GM12873 (cell line): ENCODE measurements at regions not wholly inside any gene's neighbourhood (a gene's known extent, or its start where the extent isn't known, plus 50 kb on each side); places are given as distances from the start of the nearest gene placed in this dataset.
A peak's percentile ranks its signal among the peaks of the same experiment; 100 is the strongest.

Experiments used
- TF ChIP-seq, protein P1 (sequence below): IDR thresholded peaks from 2 replicates; pipeline ENCODE4 v1.5.1; 2012; ENCODE audit warnings: low read depth, mild to moderate bottlenecking, moderate library complexity, low read length, control low read depth; ENCODE audit not compliant: insufficient read depth; ENCODE audit errors: missing control alignments

DNA sequence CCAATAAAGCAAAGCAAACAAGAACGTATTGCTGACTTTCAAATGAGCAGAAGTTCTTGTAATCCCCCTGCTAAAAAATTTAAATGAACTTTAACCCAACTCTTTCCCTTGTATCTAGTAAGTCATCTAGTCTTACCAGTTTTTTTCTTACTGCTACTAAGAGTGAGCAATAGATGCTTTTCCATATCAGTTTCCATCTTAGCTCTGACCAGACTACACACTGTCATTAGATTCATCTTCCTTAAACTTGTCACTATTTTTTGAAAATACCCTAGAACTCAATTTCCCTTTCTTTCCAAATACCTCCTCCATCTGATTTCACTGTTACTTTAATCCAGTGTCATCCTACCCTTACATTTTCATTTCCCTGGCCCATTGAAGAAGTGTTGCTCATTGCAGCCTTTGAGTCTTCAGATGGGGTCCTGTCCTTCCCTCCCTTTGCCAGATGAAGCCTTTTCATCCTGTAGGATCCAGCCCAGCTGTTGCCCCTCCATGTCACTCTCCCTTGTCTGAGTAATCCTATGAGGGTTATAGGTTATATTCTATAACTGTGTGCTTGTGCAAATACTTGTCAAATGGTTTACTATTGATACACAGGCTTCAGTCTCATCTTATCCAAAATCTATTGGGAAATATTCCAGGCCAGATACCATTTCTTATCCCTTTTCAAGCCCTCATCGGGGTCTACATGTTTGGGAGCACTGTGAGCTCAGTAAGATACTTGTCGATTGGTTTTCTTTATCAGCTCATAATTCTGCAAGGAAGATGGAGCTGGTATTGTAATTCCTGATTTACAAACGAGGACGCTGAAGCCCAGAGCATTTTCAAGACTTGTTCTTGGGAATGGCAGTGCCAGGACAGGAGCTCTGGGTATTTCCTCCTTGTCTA lies 51.5 kb upstream of the ITGB1 start:
- TF ChIP-seq, protein P1, sequence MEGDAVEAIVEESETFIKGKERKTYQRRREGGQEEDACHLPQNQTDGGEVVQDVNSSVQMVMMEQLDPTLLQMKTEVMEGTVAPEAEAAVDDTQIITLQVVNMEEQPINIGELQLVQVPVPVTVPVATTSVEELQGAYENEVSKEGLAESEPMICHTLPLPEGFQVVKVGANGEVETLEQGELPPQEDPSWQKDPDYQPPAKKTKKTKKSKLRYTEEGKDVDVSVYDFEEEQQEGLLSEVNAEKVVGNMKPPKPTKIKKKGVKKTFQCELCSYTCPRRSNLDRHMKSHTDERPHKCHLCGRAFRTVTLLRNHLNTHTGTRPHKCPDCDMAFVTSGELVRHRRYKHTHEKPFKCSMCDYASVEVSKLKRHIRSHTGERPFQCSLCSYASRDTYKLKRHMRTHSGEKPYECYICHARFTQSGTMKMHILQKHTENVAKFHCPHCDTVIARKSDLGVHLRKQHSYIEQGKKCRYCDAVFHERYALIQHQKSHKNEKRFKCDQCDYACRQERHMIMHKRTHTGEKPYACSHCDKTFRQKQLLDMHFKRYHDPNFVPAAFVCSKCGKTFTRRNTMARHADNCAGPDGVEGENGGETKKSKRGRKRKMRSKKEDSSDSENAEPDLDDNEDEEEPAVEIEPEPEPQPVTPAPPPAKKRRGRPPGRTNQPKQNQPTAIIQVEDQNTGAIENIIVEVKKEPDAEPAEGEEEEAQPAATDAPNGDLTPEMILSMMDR: no peak

DNA sequence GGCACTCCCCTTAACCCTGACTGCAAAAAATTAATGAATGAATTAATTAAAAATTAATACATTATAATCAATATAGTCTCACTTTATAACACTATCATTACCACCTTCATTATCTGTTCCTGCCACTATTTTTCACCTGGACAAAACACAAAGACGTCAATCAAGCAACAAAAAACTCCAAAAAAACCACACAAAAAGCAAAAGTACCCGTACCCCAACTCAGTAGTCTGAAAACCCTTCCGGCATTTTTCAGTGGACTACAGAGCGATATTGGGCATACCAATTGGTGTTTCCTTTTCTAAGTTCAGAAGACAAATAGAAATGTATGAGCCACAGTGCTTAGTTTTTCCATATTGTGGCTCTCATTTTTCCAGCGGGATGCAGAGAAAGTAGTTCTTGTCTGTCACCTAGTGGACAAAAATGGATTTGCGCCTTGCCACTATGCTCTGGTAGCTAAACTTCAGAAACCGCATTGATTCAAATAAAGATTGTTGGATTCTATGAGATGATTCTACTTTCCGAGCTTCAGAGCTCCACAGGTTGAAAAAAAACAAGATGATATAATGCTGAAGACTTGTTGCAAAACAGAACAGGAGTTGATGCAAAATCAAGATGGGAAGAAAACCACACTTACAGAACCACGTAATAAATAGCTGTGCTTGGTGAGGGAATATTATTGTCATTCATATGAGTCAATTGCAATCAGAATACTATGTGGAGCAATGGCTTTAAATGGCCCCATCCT lies 50.6 kb upstream of the ITGB1 start:
- TF ChIP-seq, protein P1: peak; percentile 96
